IMR-90 (cell line): ENCODE measurements at regions not wholly inside any gene's neighbourhood (a gene's known extent, or its start where the extent isn't known, plus 50 kb on each side); places are given as distances from the start of the nearest gene placed in this dataset.

Experiments
- ATAC-seq: fragments of 200-7000 bp; cut with Tn5 transposase; 2 replicates; pipeline ENCODE4 v1.9.1; 2020; ENCODE audit warnings: low read depth, mild to moderate bottlenecking, moderate library complexity
- BruUV-seq: library from RNA; stranded (reverse); fragments of 400-500 nt; replicated peaks from 2 replicates; lab custom pipeline; 2021; lab: Mats Ljungman, UMichigan
- CTCF ChIA-PET: fragments of 300-600 bp; formaldehyde crosslinking; extraction: SDS; loops from one replicate; lab custom pipeline; 2021; ENCODE audit warnings: antibody characterized with exemption; lab: Yijun Ruan, JAX
- POLR2A ChIA-PET: fragments of 300-600 bp; sonication (Branson Sonifier 250); formaldehyde crosslinking; loops from one replicate; lab custom pipeline; 2022; ENCODE audit warnings: antibody characterized with exemption; ENCODE audit not compliant: unreplicated experiment; lab: Charles Lee
- DNase-seq: peaks from one replicate; pipeline ENCODE4 v3.0.0; 2013
- H2AFZ ChIP-seq: replicated peaks from 2 replicates; pipeline ENCODE3; 2013; ENCODE audit warnings: low read length, mild to moderate bottlenecking; ENCODE audit not compliant: poor library complexity
- H2AK5ac ChIP-seq: 2 replicates; pipeline ENCODE4 v1.6.1; 2013; ENCODE audit warnings: low read depth, low read length, inconsistent platforms
- H2AK9ac ChIP-seq: replicated peaks from 2 replicates; pipeline ENCODE3; 2013; ENCODE audit warnings: mild to moderate bottlenecking, low read depth, low read length, moderate library complexity; ENCODE audit not compliant: poor library complexity
- H2BK120ac ChIP-seq: 2 replicates; pipeline ENCODE4 v1.6.1; 2013; ENCODE audit warnings: low read depth, low read length, inconsistent platforms
- H2BK15ac ChIP-seq: 3 replicates; pipeline ENCODE4 v1.6.1; 2013; ENCODE audit warnings: low read depth, low read length, inconsistent platforms
- H2BK20ac ChIP-seq: 2 replicates; pipeline ENCODE4 v1.6.1; 2013; ENCODE audit warnings: low read depth, mild to moderate bottlenecking, inconsistent platforms, low read length, moderate library complexity
- H2BK5ac ChIP-seq: 2 replicates; pipeline ENCODE4 v1.6.1; 2013; ENCODE audit warnings: mild to moderate bottlenecking, low read depth, low read length, inconsistent platforms; ENCODE audit not compliant: poor library complexity, severe bottlenecking
- H3K14ac ChIP-seq: replicated peaks from 2 replicates; pipeline ENCODE4 v1.6.1; 2013; ENCODE audit warnings: low read depth, low read length, inconsistent platforms
- H3K18ac ChIP-seq: 2 replicates; pipeline ENCODE4 v1.6.1; 2013; ENCODE audit warnings: low read depth, low read length, control low read depth
- H3K23ac ChIP-seq: 2 replicates; pipeline ENCODE4 v1.6.1; 2013; ENCODE audit warnings: low read depth, low read length, inconsistent platforms
- H3K27ac ChIP-seq: 2 replicates; pipeline ENCODE4 v1.5.1; 2013; ENCODE audit warnings: mild to moderate bottlenecking, control low read depth, low read length; ENCODE audit not compliant: insufficient read depth
- H3K27me3 ChIP-seq: 2 replicates; pipeline ENCODE4 v1.6.1; 2013; ENCODE audit warnings: low read length; ENCODE audit not compliant: control insufficient read depth, insufficient read depth
- H3K36me3 ChIP-seq: 2 replicates; pipeline ENCODE4 v1.6.1; 2013; ENCODE audit warnings: low read length, mixed read lengths; ENCODE audit not compliant: control insufficient read depth, insufficient read depth
- H3K4ac ChIP-seq: 2 replicates; pipeline ENCODE4 v1.6.1; 2013; ENCODE audit warnings: low read depth, low read length, inconsistent platforms
- H3K4me1 ChIP-seq: 2 replicates; pipeline ENCODE4 v1.6.1; 2013; ENCODE audit warnings: low read length, mixed read lengths; ENCODE audit not compliant: control insufficient read depth, insufficient read depth
- H3K4me2 ChIP-seq: 2 replicates; pipeline ENCODE4 v1.6.1; 2013; ENCODE audit warnings: low read depth, mild to moderate bottlenecking, control low read depth, low read length, moderate library complexity
- H3K4me3 ChIP-seq: 2 replicates; pipeline ENCODE4 v1.5.1; 2013; ENCODE audit warnings: low read depth, mild to moderate bottlenecking, control low read depth, low read length, moderate library complexity; ENCODE audit not compliant: insufficient read depth
- H3K56ac ChIP-seq: 2 replicates; pipeline ENCODE4 v1.6.1; 2013; ENCODE audit warnings: low read length, inconsistent platforms; ENCODE audit not compliant: insufficient read depth; ENCODE audit errors: extremely low read depth
- H3K79me1 ChIP-seq, 2 experiments: 2 replicates each; pipeline ENCODE4 v1.6.1; 2013; ENCODE audit warnings: low read length in 2 of 2, inconsistent platforms in 1 of 2, low read depth in 1 of 2
- H3K9ac ChIP-seq: 2 replicates; pipeline ENCODE4 v1.6.1; 2013; ENCODE audit warnings: low read depth, low read length, control low read depth
- H3K9me1 ChIP-seq: 2 replicates; pipeline ENCODE4 v1.6.1; 2013; ENCODE audit warnings: low read length, inconsistent platforms; ENCODE audit not compliant: insufficient read depth
- H3K9me3 ChIP-seq: 2 replicates; pipeline ENCODE4 v1.6.1; 2013; ENCODE audit warnings: low read length; ENCODE audit not compliant: control insufficient read depth, insufficient read depth
- H4K20me1 ChIP-seq: 2 replicates; pipeline ENCODE4 v1.6.1; 2013; ENCODE audit warnings: low read length, inconsistent platforms; ENCODE audit not compliant: insufficient read depth
- H4K5ac ChIP-seq: 2 replicates; pipeline ENCODE4 v1.6.1; 2013; ENCODE audit warnings: mild to moderate bottlenecking, low read depth, low read length, control low read depth
- H4K8ac ChIP-seq, 2 experiments: 2 replicates each; pipeline ENCODE4 v1.6.1; 2013; ENCODE audit warnings: low read depth in 2 of 2, low read length in 2 of 2, control low read depth in 1 of 2, inconsistent platforms in 1 of 2
- H4K91ac ChIP-seq: 2 replicates; pipeline ENCODE4 v1.6.1; 2013; ENCODE audit warnings: low read depth, low read length, inconsistent platforms; ENCODE audit not compliant: insufficient read depth
- CEBPB ChIP-seq: IDR thresholded peaks from 2 replicates; pipeline ENCODE4 v1.6.1; 2012; ENCODE audit warnings: low read depth, low read length, improper control_type of control experiment
- CHD1 ChIP-seq: IDR thresholded peaks from 2 replicates; pipeline ENCODE4 v1.6.1; 2012; ENCODE audit warnings: low read depth, low read length, improper control_type of control experiment
- FOS ChIP-seq: fragments of 150-350 bp; IDR thresholded peaks from 2 replicates; pipeline ENCODE4 v1.6.1; 2016; ENCODE audit warnings: low read depth, low read length
- MAFK ChIP-seq: IDR thresholded peaks from 2 replicates; pipeline ENCODE4 v1.6.1; 2012; ENCODE audit warnings: low read depth, low read length, improper control_type of control experiment
- MAZ ChIP-seq: IDR thresholded peaks from 2 replicates; pipeline ENCODE4 v1.6.1; 2012; ENCODE audit warnings: low read depth, mild to moderate bottlenecking, low read length, improper control_type of control experiment, moderate library complexity, borderline replicate concordance
- MXI1 ChIP-seq: IDR thresholded peaks from 2 replicates; pipeline ENCODE4 v1.6.1; 2012; ENCODE audit warnings: low read depth, mild to moderate bottlenecking, low read length, moderate library complexity, borderline replicate concordance
- NFE2L2 ChIP-seq: fragments of 150-350 bp; IDR thresholded peaks from 2 replicates; pipeline ENCODE4 v1.6.1; 2016; ENCODE audit warnings: low read depth, mild to moderate bottlenecking, low read length
- POLR2A ChIP-seq: IDR thresholded peaks from 2 replicates; pipeline ENCODE4 v1.6.1; 2012; ENCODE audit warnings: mild to moderate bottlenecking, low read depth, low read length
- RAD21 ChIP-seq: IDR thresholded peaks from 2 replicates; pipeline ENCODE4 v1.6.1; 2012; ENCODE audit warnings: low read length, improper control_type of control experiment
- WGBS, 2 experiments: methylation state at CpG; one replicate each; pipeline versions ENCODE4 v1.1.5 to v1.1.7; 2013; ENCODE audit warnings: missing lambda C conversion rate in 2 of 2; ENCODE audit not compliant: insufficient read length in 1 of 2; ENCODE audit errors: extremely low coverage in 2 of 2; 5-methylcytosine and 5-hydroxymethylcytosine counted together
- dilution Hi-C: fragments of 300-500 bp; cut with HindIII; formaldehyde crosslinking; loops from one replicate; pipeline ENCODE4 v1.14.3; 2018; ENCODE audit warnings: low sequenced_read_pairs; ENCODE audit not compliant: unreplicated experiment
- in situ Hi-C: fragments of 300-500 bp; cut with MboI; formaldehyde crosslinking; loops from 3 replicates; pipeline ENCODE4 v1.14.3; 2019; ENCODE audit warnings: low sequenced_read_pairs, inconsistent platforms, mixed read lengths
- intact Hi-C: fragments of 100-400 bp; cut with micrococcal nuclease; formaldehyde crosslinking; loops from 2 replicates; pipeline ENCODE4 v1.10.0; 2022
- TF ChIP-seq, protein P1 (sequence below): conservative IDR thresholded peaks from 2 replicates; pipeline ENCODE4 v1.5.1; 2012; ENCODE audit warnings: mild to moderate bottlenecking, low read depth, low read length, improper control_type of control experiment
- TF ChIP-seq, protein P2 (sequence below): fragments of 150-350 bp; IDR thresholded peaks from 2 replicates; pipeline ENCODE4 v1.6.1; 2016; ENCODE audit warnings: low read depth, mild to moderate bottlenecking, low read length, moderate library complexity, borderline replicate concordance

DNA sequence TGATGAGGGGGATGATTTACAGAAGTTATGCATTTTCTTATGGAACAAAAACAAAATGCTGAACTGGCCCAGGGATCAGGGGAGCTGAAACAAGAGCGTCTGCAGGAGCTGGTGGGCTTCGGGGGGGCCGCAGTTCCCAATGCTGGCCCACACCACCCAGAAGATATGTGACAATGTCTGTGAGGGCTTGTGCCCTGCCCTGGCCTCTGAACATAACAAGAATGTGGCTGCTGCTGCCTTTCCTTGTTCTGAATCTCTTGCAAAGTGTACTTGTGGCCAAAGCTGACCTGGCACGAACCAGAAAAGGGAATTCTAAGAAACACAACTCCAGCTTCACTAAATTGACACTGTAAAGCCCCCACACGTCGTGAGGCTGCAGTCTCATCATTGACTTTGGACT lies 66.7 kb downstream of the SEC61B start:
- H3K9me1 ChIP-seq: no peaks in the 10 kb centered on the region
- no peaks in the 10 kb centered on the region for H3K36me3 ChIP-seq
- no peak overlapping the region for H3K9ac ChIP-seq
- no peaks in the 10 kb centered on the region for H3K79me1 ChIP-seq
- DNase-seq: no peak
- WGBS, 2 experiments: 80% methylated on average over 1 of the region's 6 CpGs; no CpG with 5 or more reads in 1 of the 2 experiments
- in situ Hi-C loops: no loop called here
- H2AK5ac ChIP-seq: no peak overlapping the region
- no peak overlapping the region for H3K4me2 ChIP-seq
- H3K56ac ChIP-seq: no peak overlapping the region
- no TSS peak for BruUV-seq
- H3K9me3 ChIP-seq: no peaks in the 10 kb centered on the region
- intact Hi-C loops: no loop called here
- no peak overlapping the region for H3K27ac ChIP-seq
- no peak overlapping the region for H2BK5ac ChIP-seq
- CTCF ChIA-PET: no interaction called here
- H2BK20ac ChIP-seq: no peak overlapping the region
- H2AFZ ChIP-seq: no peak overlapping the region
- no peak overlapping the region for H3K14ac ChIP-seq
- H4K5ac ChIP-seq: no peak overlapping the region
- H3K4me3 ChIP-seq: no peak overlapping the region
- peaks cover 28% of the 10 kb centered on the region for H3K27me3 ChIP-seq
- no peak overlapping the region for H2BK15ac ChIP-seq
- no peaks in the 10 kb centered on the region for H3K4me1 ChIP-seq
- no peak overlapping the region for H2AK9ac ChIP-seq
- POLR2A ChIA-PET: no interaction called here
- H3K4ac ChIP-seq: no peak overlapping the region
- H2BK120ac ChIP-seq: no peak overlapping the region
- no peak overlapping the region for H3K23ac ChIP-seq
- dilution Hi-C loops: no loop called here
- no peak overlapping the region for H4K8ac ChIP-seq
- ATAC-seq: no peak
- H4K20me1 ChIP-seq: no peaks in the 10 kb centered on the region
- TF ChIP-seq NFE2L2: no peak
- no peak for TF ChIP-seq MAZ
- TF ChIP-seq FOS: no peak
- TF ChIP-seq CHD1: no peak
- no peak for TF ChIP-seq MAFK
- no peak for TF ChIP-seq CEBPB
- no peak for TF ChIP-seq MXI1
- TF ChIP-seq, protein P1, sequence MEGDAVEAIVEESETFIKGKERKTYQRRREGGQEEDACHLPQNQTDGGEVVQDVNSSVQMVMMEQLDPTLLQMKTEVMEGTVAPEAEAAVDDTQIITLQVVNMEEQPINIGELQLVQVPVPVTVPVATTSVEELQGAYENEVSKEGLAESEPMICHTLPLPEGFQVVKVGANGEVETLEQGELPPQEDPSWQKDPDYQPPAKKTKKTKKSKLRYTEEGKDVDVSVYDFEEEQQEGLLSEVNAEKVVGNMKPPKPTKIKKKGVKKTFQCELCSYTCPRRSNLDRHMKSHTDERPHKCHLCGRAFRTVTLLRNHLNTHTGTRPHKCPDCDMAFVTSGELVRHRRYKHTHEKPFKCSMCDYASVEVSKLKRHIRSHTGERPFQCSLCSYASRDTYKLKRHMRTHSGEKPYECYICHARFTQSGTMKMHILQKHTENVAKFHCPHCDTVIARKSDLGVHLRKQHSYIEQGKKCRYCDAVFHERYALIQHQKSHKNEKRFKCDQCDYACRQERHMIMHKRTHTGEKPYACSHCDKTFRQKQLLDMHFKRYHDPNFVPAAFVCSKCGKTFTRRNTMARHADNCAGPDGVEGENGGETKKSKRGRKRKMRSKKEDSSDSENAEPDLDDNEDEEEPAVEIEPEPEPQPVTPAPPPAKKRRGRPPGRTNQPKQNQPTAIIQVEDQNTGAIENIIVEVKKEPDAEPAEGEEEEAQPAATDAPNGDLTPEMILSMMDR: no peak
- TF ChIP-seq, protein P2, sequence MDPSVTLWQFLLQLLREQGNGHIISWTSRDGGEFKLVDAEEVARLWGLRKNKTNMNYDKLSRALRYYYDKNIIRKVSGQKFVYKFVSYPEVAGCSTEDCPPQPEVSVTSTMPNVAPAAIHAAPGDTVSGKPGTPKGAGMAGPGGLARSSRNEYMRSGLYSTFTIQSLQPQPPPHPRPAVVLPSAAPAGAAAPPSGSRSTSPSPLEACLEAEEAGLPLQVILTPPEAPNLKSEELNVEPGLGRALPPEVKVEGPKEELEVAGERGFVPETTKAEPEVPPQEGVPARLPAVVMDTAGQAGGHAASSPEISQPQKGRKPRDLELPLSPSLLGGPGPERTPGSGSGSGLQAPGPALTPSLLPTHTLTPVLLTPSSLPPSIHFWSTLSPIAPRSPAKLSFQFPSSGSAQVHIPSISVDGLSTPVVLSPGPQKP: no peak
- TF ChIP-seq POLR2A: no peak
- no peak for TF ChIP-seq RAD21
- H4K91ac ChIP-seq: no peak overlapping the region
- H3K18ac ChIP-seq: no peak overlapping the region
